ENCODE measurements at regions not wholly inside any gene's neighbourhood (a gene's known extent, or its start where the extent isn't known, plus 50 kb on each side); places are given as distances from the start of the nearest gene placed in this dataset.

DNA sequence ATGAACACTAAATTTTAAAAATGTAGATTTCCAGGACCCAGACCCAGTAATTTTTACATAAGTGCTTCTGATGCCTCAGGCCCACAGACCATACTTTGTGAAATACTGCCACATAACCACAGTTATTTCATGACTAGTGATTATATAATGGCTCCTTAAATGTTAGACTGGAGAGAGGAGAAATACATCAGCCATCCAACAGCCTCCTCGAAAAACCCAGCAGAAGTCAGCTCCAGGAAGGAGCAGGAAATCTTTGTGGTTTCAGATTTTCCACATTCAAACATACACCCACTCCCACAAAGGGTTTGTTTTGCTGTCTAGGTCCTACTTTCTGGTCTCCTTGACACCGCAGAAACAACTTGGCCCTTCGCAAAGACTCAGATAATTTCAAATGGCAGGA is 455.2 kb downstream of the DTWD2 start:
- no peaks in the 10 kb centered on the region for H3K9me3 ChIP-seq (replicated peaks)
- no peak for TF ChIP-seq CTCF (IDR thresholded peaks at IDR 0.05; ENCODE audit: borderline replicate concordance)
- intact Hi-C loops (cut with micrococcal nuclease), result no loop called here
- H3K27me3 ChIP-seq (ENCODE audit: low read depth), result no peaks in the 10 kb centered on the region
- H3K27ac ChIP-seq (replicated peaks), result peak overlapping the region; percentile 51
- H3K4me3 ChIP-seq, result no peak overlapping the region
- peaks cover 41% of the 10 kb centered on the region for H3K4me1 ChIP-seq
- H3K36me3 ChIP-seq, result no peaks in the 10 kb centered on the region
- no peak for DNase-seq

GRCh38 chr5:118531276-118531675 is 457.1 kb downstream of the DTWD2 start:
- Histone ChIP-seq H3K4me3 (no peak overlapping the region), H3K36me3 (no peaks in the 10 kb centered on the region), H3K27me3 (ENCODE audit: low read depth) (no peaks in the 10 kb centered on the region), H3K9me3 (replicated peaks) (no peaks in the 10 kb centered on the region), H3K4me1 (peaks cover 52% of the 10 kb centered on the region), H3K27ac (replicated peaks) (no peak overlapping the region)
- intact Hi-C loops (cut with micrococcal nuclease), result no loop called here
- DNase-seq, result no peak
- TF ChIP-seq CTCF (IDR thresholded peaks at IDR 0.05; ENCODE audit: borderline replicate concordance), result no peak

- intact Hi-C loops (cut with micrococcal nuclease), result no loop called here
- no peaks in the 10 kb centered on the region for H3K27me3 ChIP-seq (ENCODE audit: low read depth)
- no peak overlapping the region for H3K4me3 ChIP-seq
- H3K9me3 ChIP-seq (replicated peaks), result no peaks in the 10 kb centered on the region
- peaks cover 57% of the 10 kb centered on the region for H3K4me1 ChIP-seq
- H3K36me3 ChIP-seq, result no peaks in the 10 kb centered on the region
- DNase-seq, result peak; percentile 70
- H3K27ac ChIP-seq (replicated peaks), result peak overlapping the region; percentile 53
- TF ChIP-seq CTCF (IDR thresholded peaks at IDR 0.05; ENCODE audit: borderline replicate concordance), result no peak
Measured at GRCh38 chr5:118529361-118530144, 458.8 kb downstream of the DTWD2 start.

DNA sequence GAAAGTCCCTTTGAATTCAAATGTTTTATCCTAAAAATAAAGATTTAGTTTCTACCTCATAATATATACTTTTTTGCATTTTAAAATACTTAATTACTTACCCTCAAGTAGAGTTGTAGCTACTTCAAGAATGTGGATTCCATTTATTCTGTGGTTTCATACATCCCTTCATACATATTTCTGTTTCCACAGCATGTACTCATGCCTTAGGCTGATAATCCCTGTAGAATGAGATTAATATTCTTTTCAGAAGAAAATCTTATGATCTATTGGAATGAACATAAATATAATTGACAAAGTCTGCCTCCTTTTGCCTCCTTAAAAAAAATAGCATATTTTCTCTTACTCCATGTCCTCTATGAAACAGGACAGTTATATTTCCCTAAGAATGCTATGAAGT is 465.7 kb downstream of the DTWD2 start:
- DNase-seq, result no peak
- peaks cover 23% of the 10 kb centered on the region for H3K4me1 ChIP-seq
- H3K27ac ChIP-seq (replicated peaks), result no peak overlapping the region
- no peaks in the 10 kb centered on the region for H3K36me3 ChIP-seq
- no peak overlapping the region for H3K4me3 ChIP-seq
- intact Hi-C loops (cut with micrococcal nuclease), result no loop called here
- TF ChIP-seq CTCF (IDR thresholded peaks at IDR 0.05; ENCODE audit: borderline replicate concordance), result no peak
- H3K27me3 ChIP-seq (ENCODE audit: low read depth), result no peaks in the 10 kb centered on the region
- H3K9me3 ChIP-seq (replicated peaks), result no peaks in the 10 kb centered on the region

GRCh38 chr5:118520771-118521415 is 467.5 kb downstream of the DTWD2 start:
- no peak overlapping the region for H3K27ac ChIP-seq (replicated peaks)
- TF ChIP-seq CTCF (IDR thresholded peaks at IDR 0.05; ENCODE audit: borderline replicate concordance), result no peak
- intact Hi-C loops (cut with micrococcal nuclease), result no loop called here
- H3K36me3 ChIP-seq, result no peaks in the 10 kb centered on the region
- H3K4me3 ChIP-seq, result no peak overlapping the region
- H3K4me1 ChIP-seq, result peaks cover 15% of the 10 kb centered on the region
- DNase-seq, result no peak
- no peaks in the 10 kb centered on the region for H3K9me3 ChIP-seq (replicated peaks)
- H3K27me3 ChIP-seq (ENCODE audit: low read depth), result no peaks in the 10 kb centered on the region

All from left ventricle myocardium inferior (tissue), 1 donor.